ENCODE measurements at regions not wholly inside any gene's neighbourhood (a gene's known extent, or its start where the extent isn't known, plus 50 kb on each side); places are given as distances from the start of the nearest gene placed in this dataset.
A peak's percentile ranks its signal among the peaks of the same experiment; 100 is the strongest.

DNA sequence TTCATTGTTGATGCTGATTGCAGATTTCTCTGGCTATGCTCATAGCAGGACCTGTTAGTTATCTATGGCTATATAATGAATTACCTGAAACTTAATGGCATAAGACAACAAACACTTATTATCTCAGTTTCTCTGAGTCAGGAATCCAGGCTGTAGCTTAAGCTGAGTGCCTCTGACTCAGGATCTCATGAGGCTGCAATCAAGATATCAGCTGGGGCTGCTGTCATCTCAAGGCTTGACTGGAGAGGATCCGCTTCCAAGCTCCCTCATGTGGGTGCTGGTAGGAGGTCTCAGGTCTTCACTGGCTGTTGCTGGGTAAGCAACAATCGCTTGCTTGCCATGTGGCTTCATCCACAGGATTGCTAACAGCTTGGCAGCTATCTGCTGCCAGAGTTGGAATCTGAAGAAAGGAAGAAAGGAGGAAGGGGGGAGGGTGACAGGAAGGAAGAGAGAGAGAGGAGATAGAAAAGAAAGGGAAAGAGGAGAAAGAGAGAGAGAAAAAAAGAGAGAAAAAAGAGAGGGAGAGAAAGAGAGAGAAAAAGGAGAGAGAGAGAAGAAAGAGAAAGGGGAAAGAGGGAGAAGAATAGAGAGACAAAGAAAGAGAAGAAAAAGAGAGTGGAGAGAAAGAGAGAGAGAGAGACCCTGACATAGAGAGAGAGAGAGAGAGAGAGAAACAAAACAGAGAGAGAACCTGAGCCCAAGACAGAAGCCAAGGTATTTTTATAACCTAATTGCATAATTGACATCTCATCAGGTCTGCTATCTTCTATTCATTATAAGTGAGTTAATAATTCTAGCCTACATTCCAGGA, 579.0 kb upstream of the BTBD3 start:
- Histone ChIP-seq H3K27me3 (no peaks in the 10 kb centered on the region), H3K9me3 (no peaks in the 10 kb centered on the region), H3K27ac (no peak overlapping the region), H3K4me1 (no peaks in the 10 kb centered on the region), H3K36me3 (no peaks in the 10 kb centered on the region), H3K4me3 (no peak overlapping the region)
- no peak for DNase-seq
- no peak for ATAC-seq
- TF ChIP-seq, protein P1, sequence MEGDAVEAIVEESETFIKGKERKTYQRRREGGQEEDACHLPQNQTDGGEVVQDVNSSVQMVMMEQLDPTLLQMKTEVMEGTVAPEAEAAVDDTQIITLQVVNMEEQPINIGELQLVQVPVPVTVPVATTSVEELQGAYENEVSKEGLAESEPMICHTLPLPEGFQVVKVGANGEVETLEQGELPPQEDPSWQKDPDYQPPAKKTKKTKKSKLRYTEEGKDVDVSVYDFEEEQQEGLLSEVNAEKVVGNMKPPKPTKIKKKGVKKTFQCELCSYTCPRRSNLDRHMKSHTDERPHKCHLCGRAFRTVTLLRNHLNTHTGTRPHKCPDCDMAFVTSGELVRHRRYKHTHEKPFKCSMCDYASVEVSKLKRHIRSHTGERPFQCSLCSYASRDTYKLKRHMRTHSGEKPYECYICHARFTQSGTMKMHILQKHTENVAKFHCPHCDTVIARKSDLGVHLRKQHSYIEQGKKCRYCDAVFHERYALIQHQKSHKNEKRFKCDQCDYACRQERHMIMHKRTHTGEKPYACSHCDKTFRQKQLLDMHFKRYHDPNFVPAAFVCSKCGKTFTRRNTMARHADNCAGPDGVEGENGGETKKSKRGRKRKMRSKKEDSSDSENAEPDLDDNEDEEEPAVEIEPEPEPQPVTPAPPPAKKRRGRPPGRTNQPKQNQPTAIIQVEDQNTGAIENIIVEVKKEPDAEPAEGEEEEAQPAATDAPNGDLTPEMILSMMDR (IDR thresholded peaks at IDR 0.05) = no peak
- intact Hi-C loops (cut with DNase I) = no loop called here

DNA sequence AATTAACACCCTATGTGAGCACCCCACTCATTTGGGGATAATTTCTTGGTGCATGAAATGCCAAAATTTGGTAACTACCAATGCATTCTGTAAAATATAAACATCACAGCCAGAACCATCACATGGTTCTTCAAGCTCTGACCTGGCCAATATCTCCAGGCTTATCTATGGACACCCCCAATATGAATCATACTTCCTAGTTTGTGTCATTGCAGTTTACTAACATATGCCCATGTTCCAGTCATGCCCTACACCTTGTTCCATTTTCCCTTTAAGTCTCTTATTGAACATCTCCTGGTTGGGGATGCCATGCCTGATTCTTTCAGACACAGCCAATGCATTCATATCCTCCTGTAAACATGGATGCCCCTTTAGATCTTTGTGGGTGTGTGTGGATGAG, 572.8 kb upstream of the BTBD3 start:
- H3K9me3 ChIP-seq = no peaks in the 10 kb centered on the region
- H3K27me3 ChIP-seq = no peaks in the 10 kb centered on the region
- intact Hi-C loops (cut with DNase I) = no loop called here
- no peak for DNase-seq
- ATAC-seq = no peak
- H3K4me3 ChIP-seq = no peak overlapping the region
- no peak overlapping the region for H3K27ac ChIP-seq
- H3K4me1 ChIP-seq = no peaks in the 10 kb centered on the region
- TF ChIP-seq, protein P1 (IDR thresholded peaks at IDR 0.05) = no peak
- no peaks in the 10 kb centered on the region for H3K36me3 ChIP-seq

DNA sequence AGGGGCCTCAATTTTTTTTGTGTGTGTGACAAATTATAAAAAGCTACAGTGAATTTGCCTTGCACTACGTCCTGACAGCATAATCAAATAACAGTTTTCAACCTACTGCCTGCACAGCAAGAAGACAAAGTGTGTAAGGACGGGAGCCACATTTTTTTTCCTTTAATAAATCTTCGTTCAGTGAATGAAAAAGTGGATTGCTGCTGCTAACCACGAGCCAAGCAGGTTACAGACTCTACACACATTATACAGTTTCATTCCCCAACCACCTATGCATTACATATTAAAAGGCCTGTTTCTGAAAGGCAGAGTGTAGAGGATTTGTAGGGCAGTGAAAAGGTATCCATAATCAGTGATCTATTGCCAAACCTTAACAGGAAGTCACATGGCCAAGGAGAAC, 570.0 kb upstream of the BTBD3 start:
- no peaks in the 10 kb centered on the region for H3K27me3 ChIP-seq
- H3K4me1 ChIP-seq = no peaks in the 10 kb centered on the region
- intact Hi-C loops (cut with DNase I) = no loop called here
- no peak overlapping the region for H3K27ac ChIP-seq
- H3K36me3 ChIP-seq = no peaks in the 10 kb centered on the region
- DNase-seq (no peak), ATAC-seq (no peak)
- TF ChIP-seq, protein P1 (IDR thresholded peaks at IDR 0.05) = no peak
- H3K9me3 ChIP-seq = no peaks in the 10 kb centered on the region
- no peak overlapping the region for H3K4me3 ChIP-seq

DNA sequence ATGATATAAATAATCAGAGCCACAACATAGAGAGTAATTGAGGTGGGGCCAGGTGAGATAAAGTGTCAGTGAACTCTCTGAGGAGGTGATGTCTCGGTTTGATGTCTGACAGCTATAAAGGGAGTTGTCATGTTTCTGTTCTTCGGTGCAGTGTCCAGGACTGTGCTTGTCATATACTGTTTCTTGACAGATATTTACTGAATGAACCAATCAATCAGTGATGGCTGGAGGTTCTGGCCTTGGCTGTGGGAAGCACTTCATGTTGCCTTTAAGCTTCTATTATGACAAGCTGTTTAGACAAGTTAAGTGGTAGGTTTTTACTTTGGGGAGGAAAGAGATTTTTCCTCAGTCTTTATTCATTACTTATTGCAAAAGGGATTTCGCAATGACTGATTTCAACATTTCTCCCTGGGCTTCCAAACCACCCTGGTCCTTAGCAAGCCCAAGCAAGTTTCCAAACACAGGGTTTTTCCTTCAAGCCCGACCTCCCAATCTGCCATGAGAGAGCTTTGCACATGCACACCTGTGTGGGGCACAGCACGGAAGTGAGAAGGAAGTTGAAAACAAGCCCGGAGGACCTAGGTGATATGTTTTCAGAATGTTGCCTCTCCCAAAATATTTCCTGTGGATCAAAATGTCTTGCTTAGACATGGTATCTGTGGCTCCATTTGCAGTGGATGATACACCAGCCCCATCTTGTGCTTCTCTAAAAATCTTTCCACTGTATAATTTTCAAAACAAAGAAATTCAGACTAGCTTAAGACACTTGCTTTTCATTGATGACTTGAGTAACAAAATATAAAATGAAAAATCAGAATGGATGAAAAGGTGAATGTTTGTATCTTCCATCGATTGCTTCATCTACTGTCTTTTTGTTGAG, 567.3 kb upstream of the BTBD3 start:
- intact Hi-C loops (cut with DNase I) = no loop called here
- ATAC-seq (peak; percentile 73), DNase-seq (peak in 2 of 4 donors; percentile 62 to 79)
- Histone ChIP-seq H3K27ac (peak overlapping the region in 1 of 2 donors; percentile 21), H3K4me3 (no peak overlapping the region), H3K4me1 (no peaks in the 10 kb centered on the region), H3K36me3 (no peaks in the 10 kb centered on the region), H3K9me3 (no peaks in the 10 kb centered on the region), H3K27me3 (no peaks in the 10 kb centered on the region)
- TF ChIP-seq, protein P1 (IDR thresholded peaks at IDR 0.05) = no peak

DNA sequence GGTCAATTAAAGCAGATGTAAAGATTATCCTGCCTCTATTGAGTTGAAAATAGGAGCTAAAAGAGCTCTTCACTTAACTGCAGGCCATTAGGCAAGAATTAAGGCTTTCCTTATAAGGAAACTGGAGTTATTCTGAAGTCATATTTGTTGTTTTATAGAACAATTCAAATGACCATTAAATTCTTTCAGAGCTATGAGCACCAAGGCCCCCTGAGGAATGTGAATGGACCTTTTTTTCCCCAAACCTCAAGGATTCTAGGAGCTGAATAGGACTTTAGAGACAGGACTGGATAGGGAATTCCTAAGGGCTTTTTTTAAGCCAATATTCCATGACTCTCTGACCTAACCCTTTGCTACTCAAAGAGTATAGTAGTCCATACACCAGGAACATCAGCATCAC, 565.7 kb upstream of the BTBD3 start:
- H3K36me3 ChIP-seq = no peaks in the 10 kb centered on the region
- DNase-seq (no peak), ATAC-seq (peak; percentile 67)
- intact Hi-C loops (cut with DNase I) = no loop called here
- H3K27ac ChIP-seq = no peak overlapping the region
- no peak overlapping the region for H3K4me3 ChIP-seq
- TF ChIP-seq, protein P1 (IDR thresholded peaks at IDR 0.05) = no peak
- no peaks in the 10 kb centered on the region for H3K27me3 ChIP-seq
- H3K4me1 ChIP-seq = no peaks in the 10 kb centered on the region
- H3K9me3 ChIP-seq = no peaks in the 10 kb centered on the region
